GM18526 (cell line): ENCODE measurements at regions not wholly inside any gene's neighbourhood (a gene's known extent, or its start where the extent isn't known, plus 50 kb on each side); places are given as distances from the start of the nearest gene placed in this dataset.

ENCODE experiments used
- POLR2A ChIP-seq: IDR thresholded peaks from 3 replicates; pipeline ENCODE4 v1.6.1; 2011; ENCODE audit not compliant: insufficient read length; ENCODE audit errors: extremely low read depth

DNA sequence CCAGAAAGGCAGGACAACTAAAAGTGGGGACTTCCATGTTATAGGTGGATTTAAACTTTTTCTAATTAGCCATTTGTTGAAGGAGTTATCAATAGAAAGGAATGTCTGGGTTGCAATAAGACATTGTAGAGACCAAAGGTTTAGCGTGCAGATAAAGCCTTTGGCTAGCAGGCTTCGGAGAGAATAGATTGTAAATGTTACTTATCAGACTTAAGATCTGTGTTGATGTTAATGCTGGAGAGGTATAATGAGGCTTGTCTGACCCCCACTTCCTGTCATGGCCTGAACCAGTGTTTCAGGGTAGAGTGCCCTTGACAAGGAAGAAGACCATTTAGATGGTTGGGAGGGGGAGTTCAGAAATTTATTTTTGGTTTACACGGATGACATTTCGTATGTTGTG lies 67.1 kb upstream of the SPIN4 start:
- TF ChIP-seq POLR2A = no peak

DNA sequence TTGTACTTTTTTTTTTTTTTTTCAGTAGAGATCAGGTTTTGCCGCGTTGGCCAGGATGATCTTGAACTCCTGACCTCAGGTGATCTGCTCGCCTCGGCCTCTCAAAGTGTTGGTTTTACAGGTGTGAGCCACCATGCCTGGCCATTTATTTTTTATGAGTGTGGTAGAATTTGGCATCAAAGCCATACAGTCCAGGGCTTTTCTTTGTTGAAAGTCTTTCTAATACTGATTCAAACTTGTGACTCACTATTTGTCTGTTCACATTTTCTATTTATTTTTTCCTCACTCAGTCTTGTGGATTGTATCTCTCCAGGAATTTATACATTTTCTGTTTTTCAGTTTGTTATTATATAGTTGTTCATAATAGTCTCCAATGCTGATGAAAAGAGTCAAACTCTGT lies 66.5 kb upstream of the SPIN4 start:
- no peak for TF ChIP-seq POLR2A

DNA sequence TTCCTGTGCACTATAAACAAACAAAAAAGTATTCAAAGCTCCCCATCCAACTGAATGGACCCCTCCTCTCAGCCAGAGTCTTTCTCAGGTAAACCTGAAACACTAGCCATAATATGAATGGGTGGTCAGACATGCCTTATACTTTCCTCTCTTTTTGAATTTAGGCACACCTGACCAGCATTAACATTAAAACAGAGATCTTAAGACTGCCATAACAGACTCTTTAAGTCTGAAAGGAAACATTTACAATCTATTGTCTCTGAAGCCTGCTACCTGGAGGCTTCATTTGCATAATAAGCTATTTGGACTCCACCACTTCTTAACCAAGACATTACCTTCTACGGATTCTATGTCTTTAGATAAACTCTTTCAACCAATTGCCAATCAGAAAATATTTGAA lies 56.9 kb upstream of the SPIN4 start:
- TF ChIP-seq POLR2A = no peak

DNA sequence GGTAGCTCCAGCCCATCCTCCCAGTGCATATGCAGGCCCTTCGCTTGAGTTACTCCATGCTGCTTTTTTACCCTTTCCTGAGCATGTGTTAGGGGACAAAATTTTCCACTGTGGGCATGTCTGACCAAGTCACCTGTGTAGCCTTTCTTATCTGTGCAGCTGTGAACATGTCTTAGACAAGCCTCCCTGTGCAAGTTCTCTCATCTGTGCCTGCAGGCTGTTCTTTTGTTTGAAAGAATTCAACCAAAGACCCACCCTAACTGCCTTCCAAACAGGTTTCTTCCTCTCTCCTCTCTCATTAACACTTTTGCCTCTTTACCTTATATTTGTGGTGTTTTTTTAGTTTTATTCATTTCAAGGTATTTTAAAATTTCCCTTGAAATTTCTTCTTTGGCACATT lies 53.2 kb upstream of the SPIN4 start:
- TF ChIP-seq POLR2A = no peak

DNA sequence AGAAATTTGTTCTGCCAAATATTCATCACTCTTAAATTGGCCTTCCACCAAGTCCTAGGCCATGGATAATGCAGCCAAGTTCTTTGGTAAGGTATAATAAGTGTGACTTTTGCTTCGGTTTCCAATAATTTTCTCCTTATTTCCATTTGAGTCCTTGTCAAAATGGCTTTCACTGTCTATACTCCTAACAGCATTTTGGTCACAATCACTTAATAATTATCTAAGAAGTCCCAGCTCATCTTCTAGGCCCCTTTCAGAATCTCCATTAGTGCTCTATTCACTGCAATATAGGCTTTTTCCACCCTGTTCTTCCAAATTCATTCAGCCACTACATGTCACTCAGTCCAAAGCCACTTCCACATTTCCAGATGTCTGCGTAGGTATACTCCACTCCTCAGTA lies 51.0 kb upstream of the SPIN4 start:
- TF ChIP-seq POLR2A = no peak
